ENCODE measurements at regions not wholly inside any gene's neighbourhood (a gene's known extent, or its start where the extent isn't known, plus 50 kb on each side); places are given as distances from the start of the nearest gene placed in this dataset.
"Not testable (repeated sequence)": the region's sequence is repeated elsewhere in the genome, so short reads cannot be mapped to it uniquely, and the experiment has no call there.

GRCh38 chr12:64552510-64552909 is 57.8 kb upstream of the RASSF3 start:
- DNase-seq (ENCODE audit: low spot score): not testable (repeated sequence)

- DNase-seq (ENCODE audit: low spot score): not testable (repeated sequence)
Observed at GRCh38 chr12:64553689-64554088, 56.6 kb upstream of the RASSF3 start.

- DNase-seq (ENCODE audit: low spot score): no peak
Observed at GRCh38 chr12:64556231-64556630, 54.1 kb upstream of the RASSF3 start.

DNA sequence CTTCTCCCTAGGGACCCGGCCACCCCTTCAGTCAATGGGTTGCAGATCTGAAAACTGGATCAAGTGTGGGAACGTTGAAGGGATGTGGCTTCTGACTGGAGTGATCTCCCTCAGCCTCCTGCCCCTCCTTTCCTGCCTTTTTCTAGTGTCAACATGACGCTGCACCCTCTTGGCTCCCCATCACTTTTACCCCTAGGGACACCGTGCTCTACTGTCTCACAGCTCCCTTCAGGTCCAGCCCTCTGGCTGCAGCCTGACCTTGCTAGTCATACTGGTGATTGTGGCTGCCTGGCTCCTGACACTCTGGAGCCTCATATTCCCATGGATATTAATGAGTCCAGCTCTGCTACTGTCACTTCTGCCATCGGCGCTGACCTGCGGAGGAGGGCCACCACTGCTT is 51.5 kb upstream of the RASSF3 start:
- DNase-seq (ENCODE audit: low spot score): no peak

GRCh38 chr12:64560396-64561301 is 49.6 kb upstream of the RASSF3 start:
- DNase-seq (ENCODE audit: low spot score): peak; percentile 83

All from AG08396 (cell line).